ENCODE measurements at regions not wholly inside any gene's neighbourhood (a gene's known extent, or its start where the extent isn't known, plus 50 kb on each side); places are given as distances from the start of the nearest gene placed in this dataset.

- no peak for DNase-seq
Measured at GRCh38 chr20:20933142-20933958, 172.8 kb downstream of the LINC00237 start.

GRCh38 chr20:20932156-20932555 is 174.0 kb downstream of the LINC00237 start:
- DNase-seq = no peak

- DNase-seq = no peak
Measured at GRCh38 chr20:20931632-20932031, 174.5 kb downstream of the LINC00237 start.

- DNase-seq = no peak
Measured at GRCh38 chr20:20931024-20931423, 175.1 kb downstream of the LINC00237 start.

GRCh38 chr20:20930500-20930899 is 175.7 kb downstream of the LINC00237 start:
- no peak for DNase-seq

GRCh38 chr20:20929341-20929740 is 176.8 kb downstream of the LINC00237 start:
- DNase-seq = no peak

- no peak for DNase-seq
Measured at GRCh38 chr20:20926222-20926905, 179.8 kb downstream of the LINC00237 start.

- no peak for DNase-seq
Measured at GRCh38 chr20:20920433-20920832, 185.7 kb downstream of the LINC00237 start.

GRCh38 chr20:20915844-20916243 is 190.3 kb downstream of the LINC00237 start:
- no peak for DNase-seq

GRCh38 chr20:20904501-20904831 is 192.0 kb upstream of the RALGAPA2 start:
- DNase-seq = no peak

- DNase-seq = no peak
Measured at GRCh38 chr20:20903773-20904500, 191.5 kb upstream of the RALGAPA2 start.

GRCh38 chr20:20897922-20898321 is 185.5 kb upstream of the RALGAPA2 start:
- no peak for DNase-seq

GRCh38 chr20:20897145-20897544 is 184.7 kb upstream of the RALGAPA2 start:
- DNase-seq = peak; percentile 32

GRCh38 chr20:20896606-20897005 is 184.2 kb upstream of the RALGAPA2 start:
- DNase-seq = peak; percentile 30

- no peak for DNase-seq
Measured at GRCh38 chr20:20895537-20895936, 183.1 kb upstream of the RALGAPA2 start.

- peak; percentile 67 for DNase-seq
Measured at GRCh38 chr20:20894753-20895152, 182.3 kb upstream of the RALGAPA2 start.

- no peak for DNase-seq
Measured at GRCh38 chr20:20894280-20894679, 181.8 kb upstream of the RALGAPA2 start.

- no peak for DNase-seq
Measured at GRCh38 chr20:20892328-20892727, 179.9 kb upstream of the RALGAPA2 start.

GRCh38 chr20:20890751-20891150 is 178.3 kb upstream of the RALGAPA2 start:
- no peak for DNase-seq

- DNase-seq = no peak
Measured at GRCh38 chr20:20888936-20889335, 176.5 kb upstream of the RALGAPA2 start.

GRCh38 chr20:20888266-20888656 is 175.8 kb upstream of the RALGAPA2 start:
- DNase-seq = peak; percentile 55

- DNase-seq = peak; percentile 53
Measured at GRCh38 chr20:20887593-20888265, 175.3 kb upstream of the RALGAPA2 start.

GRCh38 chr20:20881808-20882207 is 169.4 kb upstream of the RALGAPA2 start:
- no peak for DNase-seq
